WTC11 (cell line): ENCODE measurements at regions not wholly inside any gene's neighbourhood (a gene's known extent, or its start where the extent isn't known, plus 50 kb on each side); places are given as distances from the start of the nearest gene placed in this dataset.
A peak's percentile ranks its signal among the peaks of the same experiment; 100 is the strongest.

Experiments
- ATAC-seq: fragments of 200-7000 bp; cut with Tn5 transposase; 2 replicates; pipeline ENCODE4 v1.10.0; 2021; ENCODE audit warnings: mild to moderate bottlenecking, moderate library complexity
- CTCF ChIA-PET: fragments of 300-600 bp; sonication (Branson Sonifier 250); formaldehyde crosslinking; loops from one replicate; lab custom pipeline; 2021; ENCODE audit warnings: antibody characterized with exemption; lab: Charles Lee
- POLR2A ChIA-PET: fragments of 350-600 bp; sonication (Branson Sonifier 250); formaldehyde crosslinking; loops from one replicate; lab custom pipeline; 2021; ENCODE audit warnings: antibody characterized with exemption; lab: Charles Lee
- DNase-seq: peaks from one replicate; pipeline ENCODE4 v3.0.0; 2021; ENCODE audit warnings: low spot score
- H3K27ac Mint-ChIP-seq: 2 replicates; pipeline ENCODE4 v1.8.0; 2021; ENCODE audit warnings: mixed read lengths
- H3K27me3 Mint-ChIP-seq: 2 replicates; pipeline ENCODE4 v1.8.0; 2021; ENCODE audit warnings: low read depth, mild to moderate bottlenecking, moderate library complexity, mixed read lengths
- H3K36me3 Mint-ChIP-seq: 2 replicates; pipeline ENCODE4 v1.8.0; 2021; ENCODE audit warnings: mixed read lengths
- H3K4me1 Mint-ChIP-seq: 2 replicates; pipeline ENCODE4 v1.8.0; 2022; ENCODE audit warnings: mixed read lengths
- H3K4me3 Mint-ChIP-seq: 2 replicates; pipeline ENCODE4 v1.8.0; 2021; ENCODE audit warnings: mild to moderate bottlenecking, moderate library complexity, mixed read lengths
- H3K9me3 Mint-ChIP-seq: 2 replicates; pipeline ENCODE4 v1.8.0; 2021; ENCODE audit warnings: mixed read lengths
- CREM ChIP-seq: sonication (generic); formaldehyde crosslinking; IDR thresholded peaks from 2 replicates; pipeline ENCODE4 v1.8.1; 2022; ENCODE audit warnings: mild to moderate bottlenecking, missing genetic modification reagents, moderate library complexity
- ELF4 ChIP-seq: sonication (generic); formaldehyde crosslinking; IDR thresholded peaks from 2 replicates; pipeline ENCODE4 v1.8.1; 2022; ENCODE audit warnings: low read depth, mild to moderate bottlenecking, moderate library complexity, missing genetic modification reagents
- NR3C1 ChIP-seq: sonication (generic); formaldehyde crosslinking; conservative IDR thresholded peaks from 2 replicates; pipeline ENCODE4 v1.8.1; 2023; ENCODE audit warnings: low read depth, mild to moderate bottlenecking, missing genetic modification reagents
- RORB ChIP-seq: fragments of 250-450 bp; sonication (Bioruptor Pico); IDR thresholded peaks from 2 replicates; pipeline ENCODE4 v1.9.0; 2021; ENCODE audit warnings: mild to moderate bottlenecking
- SP1 ChIP-seq: sonication (generic); formaldehyde crosslinking; conservative IDR thresholded peaks from 2 replicates; pipeline ENCODE4 v1.8.1; 2022; ENCODE audit warnings: missing genetic modification reagents
- TF ChIP-seq, protein P1 (sequence below): fragments of 250-450 bp; sonication (Bioruptor Pico); IDR thresholded peaks from 2 replicates; pipeline ENCODE4 v1.9.0; 2021; ENCODE audit warnings: mild to moderate bottlenecking
- TF ChIP-seq, protein P2 (sequence below): sonication (generic); formaldehyde crosslinking; IDR thresholded peaks from 2 replicates; pipeline ENCODE4 v1.8.1; 2023; ENCODE audit warnings: mild to moderate bottlenecking, missing genetic modification reagents, moderate library complexity
- TF ChIP-seq, protein P3 (sequence below): sonication (generic); formaldehyde crosslinking; IDR thresholded peaks from 2 replicates; pipeline ENCODE4 v1.8.1; 2022; ENCODE audit warnings: mild to moderate bottlenecking, moderate library complexity, missing genetic modification reagents
- TF ChIP-seq, protein P4 (sequence below): sonication (generic); formaldehyde crosslinking; IDR thresholded peaks from 2 replicates; pipeline ENCODE4 v1.8.0; 2022; ENCODE audit warnings: mild to moderate bottlenecking, missing genetic modification reagents
- TF ChIP-seq, protein P5 (sequence below): fragments of 250-450 bp; sonication (Bioruptor Pico); conservative IDR thresholded peaks from 2 replicates; pipeline ENCODE4 v1.9.0; 2021; ENCODE audit warnings: mild to moderate bottlenecking
- TF ChIP-seq, protein P6 (sequence below): sonication (generic); formaldehyde crosslinking; IDR thresholded peaks from 2 replicates; pipeline ENCODE4 v1.8.0; 2023; ENCODE audit warnings: mild to moderate bottlenecking, missing genetic modification reagents

DNA sequence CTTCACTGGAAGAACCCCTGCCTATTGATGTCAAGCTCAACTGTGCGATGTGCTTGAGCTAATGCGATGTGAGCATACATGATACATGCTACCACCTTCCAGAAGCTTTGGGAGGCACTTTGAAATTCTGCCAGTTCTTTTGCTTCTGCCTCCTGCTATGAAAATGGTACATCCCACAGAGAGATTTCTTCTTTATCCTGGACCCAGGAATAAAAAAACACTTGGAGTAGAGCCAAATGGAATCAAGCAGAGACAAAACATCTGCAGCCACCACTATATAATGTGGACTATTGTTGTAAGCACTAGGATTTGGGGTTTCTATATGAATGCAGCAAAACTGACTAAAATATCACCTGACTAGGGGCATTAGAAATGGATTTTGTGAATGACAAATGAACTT, 119.9 kb upstream of the GAP43 start (continued):
- TF ChIP-seq, protein P1, sequence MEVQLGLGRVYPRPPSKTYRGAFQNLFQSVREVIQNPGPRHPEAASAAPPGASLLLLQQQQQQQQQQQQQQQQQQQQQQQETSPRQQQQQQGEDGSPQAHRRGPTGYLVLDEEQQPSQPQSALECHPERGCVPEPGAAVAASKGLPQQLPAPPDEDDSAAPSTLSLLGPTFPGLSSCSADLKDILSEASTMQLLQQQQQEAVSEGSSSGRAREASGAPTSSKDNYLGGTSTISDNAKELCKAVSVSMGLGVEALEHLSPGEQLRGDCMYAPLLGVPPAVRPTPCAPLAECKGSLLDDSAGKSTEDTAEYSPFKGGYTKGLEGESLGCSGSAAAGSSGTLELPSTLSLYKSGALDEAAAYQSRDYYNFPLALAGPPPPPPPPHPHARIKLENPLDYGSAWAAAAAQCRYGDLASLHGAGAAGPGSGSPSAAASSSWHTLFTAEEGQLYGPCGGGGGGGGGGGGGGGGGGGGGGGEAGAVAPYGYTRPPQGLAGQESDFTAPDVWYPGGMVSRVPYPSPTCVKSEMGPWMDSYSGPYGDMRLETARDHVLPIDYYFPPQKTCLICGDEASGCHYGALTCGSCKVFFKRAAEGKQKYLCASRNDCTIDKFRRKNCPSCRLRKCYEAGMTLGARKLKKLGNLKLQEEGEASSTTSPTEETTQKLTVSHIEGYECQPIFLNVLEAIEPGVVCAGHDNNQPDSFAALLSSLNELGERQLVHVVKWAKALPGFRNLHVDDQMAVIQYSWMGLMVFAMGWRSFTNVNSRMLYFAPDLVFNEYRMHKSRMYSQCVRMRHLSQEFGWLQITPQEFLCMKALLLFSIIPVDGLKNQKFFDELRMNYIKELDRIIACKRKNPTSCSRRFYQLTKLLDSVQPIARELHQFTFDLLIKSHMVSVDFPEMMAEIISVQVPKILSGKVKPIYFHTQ (CRISPR knock-in tag), result no peak
- TF ChIP-seq, protein P2, sequence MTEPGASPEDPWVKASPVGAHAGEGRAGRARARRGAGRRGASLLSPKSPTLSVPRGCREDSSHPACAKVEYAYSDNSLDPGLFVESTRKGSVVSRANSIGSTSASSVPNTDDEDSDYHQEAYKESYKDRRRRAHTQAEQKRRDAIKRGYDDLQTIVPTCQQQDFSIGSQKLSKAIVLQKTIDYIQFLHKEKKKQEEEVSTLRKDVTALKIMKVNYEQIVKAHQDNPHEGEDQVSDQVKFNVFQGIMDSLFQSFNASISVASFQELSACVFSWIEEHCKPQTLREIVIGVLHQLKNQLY (CRISPR knock-in tag), result no peak
- TF ChIP-seq SP1 (CRISPR knock-in tag), result no peak
- TF ChIP-seq, protein P3, sequence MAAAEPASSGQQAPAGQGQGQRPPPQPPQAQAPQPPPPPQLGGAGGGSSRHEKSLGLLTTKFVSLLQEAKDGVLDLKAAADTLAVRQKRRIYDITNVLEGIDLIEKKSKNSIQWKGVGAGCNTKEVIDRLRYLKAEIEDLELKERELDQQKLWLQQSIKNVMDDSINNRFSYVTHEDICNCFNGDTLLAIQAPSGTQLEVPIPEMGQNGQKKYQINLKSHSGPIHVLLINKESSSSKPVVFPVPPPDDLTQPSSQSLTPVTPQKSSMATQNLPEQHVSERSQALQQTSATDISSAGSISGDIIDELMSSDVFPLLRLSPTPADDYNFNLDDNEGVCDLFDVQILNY (CRISPR knock-in tag), result no peak
- TF ChIP-seq, all 79 proteins: peak for 0

DNA sequence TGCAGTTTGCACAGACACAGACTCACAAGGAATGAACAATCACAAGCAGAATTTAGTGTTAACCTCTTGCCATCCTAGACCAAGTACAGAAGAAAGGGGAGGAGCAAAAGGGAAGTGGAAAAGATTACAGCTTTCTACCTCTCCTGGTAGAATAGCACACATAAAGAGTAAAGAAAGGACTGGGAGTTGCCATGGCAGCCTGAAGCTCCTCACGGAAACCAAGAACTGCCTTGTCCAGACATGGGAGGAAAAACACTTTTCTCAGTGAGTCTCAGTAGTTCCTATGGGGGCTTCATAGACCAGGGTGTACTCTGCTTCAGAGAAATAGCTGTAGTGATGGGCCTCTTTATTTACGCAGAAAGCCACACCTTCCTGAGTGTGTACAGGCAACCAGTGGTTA, 114.7 kb upstream of the GAP43 start:
- Mint-ChIP-seq H3K4me3 (no peak overlapping the region), H3K9me3 (peaks cover 33% of the 10 kb centered on the region), H3K4me1 (peaks cover 27% of the 10 kb centered on the region), H3K27ac (no peak overlapping the region), H3K27me3 (0 out of 2 replicates have a peak, but pooled peaks cover 2% of the 10 kb centered on the region), H3K36me3 (peaks cover 24% of the 10 kb centered on the region)
- POLR2A ChIA-PET, result no interaction called here
- DNase-seq, result no peak
- no peak for ATAC-seq
- CTCF ChIA-PET, result interaction anchor here (1.1 kb wide), 1 partner anchor 276 kb away, joined by 3 read pairs; no protein-coding TSS in a partner anchor
- TF ChIP-seq ELF4 (CRISPR knock-in tag) (no peak), NR3C1 (CRISPR knock-in tag) (no peak)

DNA sequence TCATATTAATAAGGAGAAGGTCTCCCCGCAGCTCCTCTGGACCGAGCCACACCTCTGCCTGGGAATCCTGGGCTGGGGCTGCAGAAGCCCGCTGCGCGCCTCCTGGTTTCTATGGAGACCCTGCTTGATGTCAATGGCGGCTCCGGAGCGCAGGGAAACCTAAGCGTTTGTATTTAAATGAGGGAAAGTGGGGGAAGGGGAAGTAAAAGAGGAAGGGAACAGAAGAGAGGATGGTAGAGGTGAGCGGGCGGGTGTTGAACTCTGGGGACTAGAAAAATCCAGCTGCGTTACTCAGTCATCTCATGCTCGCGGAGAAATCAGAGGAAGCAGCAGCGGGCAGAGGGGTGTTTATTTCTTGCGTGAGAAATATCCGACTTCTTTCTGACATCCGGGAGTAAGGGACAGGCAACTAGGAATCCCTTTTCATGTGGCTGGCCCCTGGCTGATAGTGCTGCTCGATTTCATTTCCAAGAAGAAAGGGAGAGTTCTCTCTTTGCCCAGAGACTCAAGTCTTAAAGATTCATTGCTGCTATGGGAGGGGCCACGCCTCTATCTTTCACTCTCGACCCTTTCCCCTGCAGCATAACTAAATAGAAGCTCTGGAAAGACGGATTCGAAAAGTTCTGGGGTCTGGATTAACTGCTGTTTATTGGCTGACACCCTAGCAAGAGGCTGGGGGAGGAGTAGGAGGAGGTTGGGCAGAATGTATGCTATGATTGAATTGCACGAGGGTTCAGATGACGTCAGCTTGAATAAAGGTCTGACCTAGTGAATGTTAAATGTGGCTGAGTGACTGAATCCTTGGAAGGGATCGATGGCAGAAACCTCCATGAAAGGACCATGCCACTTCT, 110.5 kb upstream of the GAP43 start:
- TF ChIP-seq, protein P4, sequence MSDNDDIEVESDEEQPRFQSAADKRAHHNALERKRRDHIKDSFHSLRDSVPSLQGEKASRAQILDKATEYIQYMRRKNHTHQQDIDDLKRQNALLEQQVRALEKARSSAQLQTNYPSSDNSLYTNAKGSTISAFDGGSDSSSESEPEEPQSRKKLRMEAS (CRISPR knock-in tag), result peak; percentile 44; the same call in 1 of the 2 replicates
- TF ChIP-seq NR3C1 (CRISPR knock-in tag) (no peak), RORB (CRISPR knock-in tag) (no peak), CREM (CRISPR knock-in tag) (peak; percentile 57; the same call in 1 of the 2 replicates)
- TF ChIP-seq, protein P5, sequence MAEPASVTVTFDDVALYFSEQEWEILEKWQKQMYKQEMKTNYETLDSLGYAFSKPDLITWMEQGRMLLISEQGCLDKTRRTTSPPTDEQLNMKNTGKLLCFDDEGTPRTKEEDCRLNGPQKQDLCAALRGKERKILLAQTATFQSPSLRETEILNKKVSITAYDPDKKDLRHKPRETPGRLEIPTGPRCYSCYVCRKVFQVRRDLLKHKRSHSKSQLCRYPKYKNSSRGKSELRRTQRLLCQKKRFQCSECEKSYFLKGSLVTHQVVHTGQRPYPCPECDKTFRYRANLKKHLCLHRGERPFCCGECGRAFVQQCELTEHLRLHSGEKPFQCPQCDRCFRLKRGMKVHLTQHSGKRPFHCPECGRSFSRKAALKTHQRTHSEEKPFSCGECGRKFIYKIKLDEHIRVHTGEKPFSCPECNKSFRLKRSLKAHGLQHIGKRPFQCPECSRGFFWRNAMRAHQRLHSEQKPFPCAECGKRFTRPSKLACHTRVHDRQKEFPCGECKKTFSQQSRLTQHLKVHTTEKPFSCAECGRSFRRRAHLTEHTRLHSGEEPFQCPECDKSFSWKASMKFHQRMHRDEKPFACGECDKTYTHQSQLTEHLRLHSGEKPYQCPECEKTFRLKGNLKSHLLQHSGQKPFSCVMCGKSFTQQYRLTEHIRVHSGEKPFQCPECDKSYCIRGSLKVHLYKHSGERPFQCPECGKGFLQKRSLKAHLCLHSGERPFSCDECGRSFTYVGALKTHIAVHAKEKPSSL, result no peak
- TF ChIP-seq, protein P6, sequence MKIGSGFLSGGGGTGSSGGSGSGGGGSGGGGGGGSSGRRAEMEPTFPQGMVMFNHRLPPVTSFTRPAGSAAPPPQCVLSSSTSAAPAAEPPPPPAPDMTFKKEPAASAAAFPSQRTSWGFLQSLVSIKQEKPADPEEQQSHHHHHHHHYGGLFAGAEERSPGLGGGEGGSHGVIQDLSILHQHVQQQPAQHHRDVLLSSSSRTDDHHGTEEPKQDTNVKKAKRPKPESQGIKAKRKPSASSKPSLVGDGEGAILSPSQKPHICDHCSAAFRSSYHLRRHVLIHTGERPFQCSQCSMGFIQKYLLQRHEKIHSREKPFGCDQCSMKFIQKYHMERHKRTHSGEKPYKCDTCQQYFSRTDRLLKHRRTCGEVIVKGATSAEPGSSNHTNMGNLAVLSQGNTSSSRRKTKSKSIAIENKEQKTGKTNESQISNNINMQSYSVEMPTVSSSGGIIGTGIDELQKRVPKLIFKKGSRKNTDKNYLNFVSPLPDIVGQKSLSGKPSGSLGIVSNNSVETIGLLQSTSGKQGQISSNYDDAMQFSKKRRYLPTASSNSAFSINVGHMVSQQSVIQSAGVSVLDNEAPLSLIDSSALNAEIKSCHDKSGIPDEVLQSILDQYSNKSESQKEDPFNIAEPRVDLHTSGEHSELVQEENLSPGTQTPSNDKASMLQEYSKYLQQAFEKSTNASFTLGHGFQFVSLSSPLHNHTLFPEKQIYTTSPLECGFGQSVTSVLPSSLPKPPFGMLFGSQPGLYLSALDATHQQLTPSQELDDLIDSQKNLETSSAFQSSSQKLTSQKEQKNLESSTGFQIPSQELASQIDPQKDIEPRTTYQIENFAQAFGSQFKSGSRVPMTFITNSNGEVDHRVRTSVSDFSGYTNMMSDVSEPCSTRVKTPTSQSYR, result 0 out of 2 replicates have a peak, but pooled peaks have one; percentile 7
- DNase-seq (peak; percentile 81), ATAC-seq (peak; percentile 93)
- H3K9me3 Mint-ChIP-seq, result peaks cover 6% of the 10 kb centered on the region; the same call in 1 of the 2 replicates
- peaks cover 37% of the 10 kb centered on the region for H3K4me1 Mint-ChIP-seq
- POLR2A ChIA-PET, result interaction anchor here (0.5 kb wide), 1 partner anchor 364 kb away, joined by 3 read pairs; no protein-coding TSS in a partner anchor
- no peaks in the 10 kb centered on the region for H3K36me3 Mint-ChIP-seq
- H3K4me3 Mint-ChIP-seq, result peak overlapping the region; percentile 86
- peak overlapping the region; percentile 99 for H3K27ac Mint-ChIP-seq
- CTCF ChIA-PET, result no interaction called here
- no peaks in the 10 kb centered on the region for H3K27me3 Mint-ChIP-seq
